GM19372 (cell line): ENCODE measurements at regions not wholly inside any gene's neighbourhood (a gene's known extent, or its start where the extent isn't known, plus 50 kb on each side); places are given as distances from the start of the nearest gene placed in this dataset.

Experiments used
- ATAC-seq: cut with Tn5 transposase; IDR thresholded peaks from one replicate; pipeline ENCODE4 v1.9.1; 2021; ENCODE audit warnings: mild to moderate bottlenecking, low read depth, moderate library complexity; ENCODE audit not compliant: unreplicated experiment

DNA sequence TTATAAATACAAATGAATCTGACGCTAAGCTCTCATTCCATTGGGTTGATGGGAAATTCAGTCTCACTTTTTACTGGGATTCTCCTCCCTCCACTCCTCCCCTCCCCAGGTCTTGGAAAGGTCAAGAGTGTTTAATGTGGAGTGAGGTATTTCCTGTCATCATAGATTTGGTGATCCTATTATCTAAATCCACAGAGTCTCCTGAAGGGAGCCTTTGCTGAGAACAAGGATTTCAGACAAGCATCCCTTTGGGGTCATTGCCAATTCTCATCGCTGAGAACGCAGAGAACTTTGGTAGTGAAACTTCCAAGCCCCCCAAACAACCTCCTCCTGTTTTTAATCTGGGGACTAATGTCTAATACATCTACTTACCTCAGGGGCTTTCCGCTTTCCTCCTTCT lies 297.9 kb downstream of the OTOL1 start:
- ATAC-seq = no peak

DNA sequence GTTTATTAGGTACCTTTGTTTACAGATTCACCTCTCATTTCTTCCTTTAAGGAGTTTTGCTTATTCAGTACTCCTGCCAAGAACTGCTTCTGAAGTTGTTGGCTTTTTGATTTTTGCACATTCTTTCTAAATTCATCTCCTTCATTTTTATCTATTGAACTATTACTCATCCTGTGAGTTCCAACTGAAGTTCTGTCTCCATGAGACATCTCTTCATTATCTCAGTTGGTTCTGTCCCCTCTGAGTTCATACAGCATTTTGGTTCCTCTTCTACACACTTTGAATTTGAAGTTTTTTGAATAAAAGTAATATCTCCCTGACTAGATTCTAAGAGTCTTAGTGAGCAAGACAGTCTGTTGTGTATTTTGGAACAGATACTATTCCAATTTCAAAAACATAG lies 299.7 kb downstream of the OTOL1 start:
- ATAC-seq = no peak

DNA sequence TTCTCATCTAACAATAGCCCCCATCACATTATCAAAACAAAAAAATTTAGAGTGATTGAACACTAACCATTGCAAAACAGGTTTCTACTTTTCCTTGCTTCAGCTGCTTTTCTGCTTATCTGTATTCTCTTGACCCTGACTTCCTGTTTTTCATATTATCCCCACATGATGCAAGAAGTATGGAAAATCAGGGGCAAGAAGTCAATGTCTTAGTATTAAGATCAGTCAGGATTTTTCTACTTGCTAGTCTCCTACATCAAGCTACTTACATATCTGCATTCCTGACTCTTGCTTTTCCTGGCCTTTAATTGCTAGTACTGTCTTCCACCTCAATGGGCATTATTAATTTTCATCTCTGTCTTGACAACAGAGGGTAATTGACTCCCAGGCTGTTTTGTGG lies 300.2 kb downstream of the OTOL1 start:
- no peak for ATAC-seq

DNA sequence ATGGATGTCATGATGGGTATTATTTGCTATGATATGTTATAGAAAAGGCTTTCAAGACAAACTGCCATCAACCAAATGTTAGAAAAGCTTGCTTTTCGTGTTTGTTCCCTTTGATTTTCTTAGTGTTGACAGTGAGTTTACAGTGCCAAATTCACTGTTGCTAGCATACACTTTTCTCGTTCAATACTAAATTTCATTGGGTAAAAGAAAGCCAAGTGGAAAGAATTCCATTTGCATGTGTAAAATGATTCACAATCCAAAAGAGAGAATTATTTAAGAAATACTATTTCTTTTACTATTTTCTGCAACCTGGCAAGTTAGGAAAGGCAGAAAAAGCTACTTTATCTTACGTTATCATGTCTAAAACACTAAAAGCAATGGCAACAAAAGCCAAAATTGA lies 301.4 kb downstream of the OTOL1 start:
- no peak for ATAC-seq

DNA sequence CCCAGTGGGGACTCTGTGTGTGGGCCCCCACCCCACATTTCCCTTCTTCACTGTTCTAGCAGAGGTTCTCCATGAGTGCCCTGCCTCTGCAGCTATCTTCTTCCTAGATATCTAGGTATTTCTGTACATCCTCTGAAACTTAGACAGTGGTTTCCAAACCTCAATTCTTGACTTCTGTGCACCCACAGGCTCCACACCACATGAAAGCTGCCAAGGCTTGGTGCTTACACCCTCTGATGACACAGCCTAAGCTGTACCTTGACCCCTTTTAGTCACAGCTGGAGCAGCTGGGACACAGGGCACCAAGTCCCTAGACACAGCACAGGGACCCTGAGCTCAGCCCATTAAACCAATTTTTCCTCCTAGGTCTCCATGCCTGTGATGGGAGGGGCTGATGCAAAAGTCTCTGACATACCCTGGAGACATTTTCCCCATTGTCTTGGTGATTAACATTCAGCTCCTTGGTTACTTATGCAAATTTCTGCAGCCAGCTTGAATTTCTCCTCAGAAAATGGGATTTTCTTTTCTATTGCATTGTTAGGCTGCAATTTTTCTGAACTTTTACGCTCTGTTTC lies 304.5 kb downstream of the OTOL1 start:
- no peak for ATAC-seq

DNA sequence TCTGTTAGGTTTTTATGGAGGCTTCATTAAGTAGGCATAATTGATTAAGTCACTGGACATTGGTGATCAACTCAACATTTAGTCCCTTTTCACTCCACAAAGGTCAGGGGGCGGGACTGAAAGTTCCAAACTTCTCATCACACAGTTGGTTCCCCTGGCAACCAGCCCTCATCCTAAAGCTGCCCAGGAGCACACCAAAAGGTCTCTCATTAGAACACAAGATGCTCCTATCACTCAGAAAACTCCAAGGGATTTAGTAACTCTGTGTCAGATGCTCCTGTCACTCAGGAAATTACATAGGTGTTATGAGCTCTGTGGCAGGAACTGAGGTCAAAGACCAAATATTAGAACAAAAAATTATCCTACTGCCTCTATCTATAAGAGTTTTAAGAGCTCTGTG lies 321.5 kb downstream of the OTOL1 start:
- no peak for ATAC-seq

DNA sequence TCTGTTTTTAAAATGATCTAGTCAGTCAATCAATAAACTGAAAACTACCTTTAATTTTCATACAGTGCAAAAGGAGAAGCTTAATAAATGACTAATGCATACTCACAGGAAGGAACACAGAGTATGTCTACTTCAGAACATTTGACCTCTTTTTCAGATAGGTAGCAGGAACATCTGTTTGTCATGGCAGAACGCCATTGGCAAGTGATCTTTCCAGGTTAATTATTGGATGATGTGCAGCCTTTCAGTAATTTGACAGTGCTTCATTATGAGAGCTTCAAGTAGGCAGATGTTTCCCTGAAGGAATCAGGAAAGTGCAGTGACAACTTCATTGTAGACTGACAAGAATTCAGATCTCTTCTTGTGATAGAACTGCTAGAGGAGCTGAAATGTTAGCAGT lies 325.0 kb downstream of the OTOL1 start:
- no peak for ATAC-seq

DNA sequence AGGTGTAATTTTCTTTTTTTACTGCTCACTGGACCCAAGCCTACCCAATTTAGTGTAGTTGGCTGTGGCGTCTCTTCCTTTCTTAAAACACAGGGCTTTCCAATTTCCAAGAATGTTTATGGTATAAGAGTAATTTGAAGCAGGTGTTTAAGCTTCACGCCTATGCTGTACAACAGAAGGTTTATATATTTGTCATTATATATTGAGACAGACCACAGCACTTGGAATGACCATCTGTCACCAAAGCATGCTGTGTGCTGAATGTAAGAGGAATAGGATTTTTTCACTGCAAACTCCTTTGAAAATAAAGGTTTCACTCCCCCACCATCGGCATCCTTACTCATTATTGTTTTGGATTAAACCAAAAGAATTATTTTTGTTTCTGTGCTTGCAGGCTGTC lies 325.7 kb downstream of the OTOL1 start:
- ATAC-seq = no peak

DNA sequence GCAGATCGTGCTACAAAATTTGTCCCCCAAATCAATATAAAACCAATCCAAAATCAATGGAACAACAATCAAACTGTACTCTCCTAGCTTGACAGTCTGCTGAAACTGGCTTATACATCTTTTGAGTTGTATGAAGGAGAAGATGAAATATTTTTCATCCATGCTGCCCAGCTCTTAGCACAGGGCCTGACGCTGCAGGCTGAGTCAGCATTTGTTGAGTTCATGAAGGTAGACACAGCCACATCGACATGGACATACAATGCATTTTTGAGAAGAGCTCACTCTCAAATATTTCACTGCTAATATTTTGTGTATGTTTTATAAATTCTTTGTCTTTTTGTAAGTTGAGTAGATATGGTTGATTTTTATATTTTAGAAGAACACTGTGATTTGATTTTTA lies 327.3 kb downstream of the OTOL1 start:
- ATAC-seq = no peak

DNA sequence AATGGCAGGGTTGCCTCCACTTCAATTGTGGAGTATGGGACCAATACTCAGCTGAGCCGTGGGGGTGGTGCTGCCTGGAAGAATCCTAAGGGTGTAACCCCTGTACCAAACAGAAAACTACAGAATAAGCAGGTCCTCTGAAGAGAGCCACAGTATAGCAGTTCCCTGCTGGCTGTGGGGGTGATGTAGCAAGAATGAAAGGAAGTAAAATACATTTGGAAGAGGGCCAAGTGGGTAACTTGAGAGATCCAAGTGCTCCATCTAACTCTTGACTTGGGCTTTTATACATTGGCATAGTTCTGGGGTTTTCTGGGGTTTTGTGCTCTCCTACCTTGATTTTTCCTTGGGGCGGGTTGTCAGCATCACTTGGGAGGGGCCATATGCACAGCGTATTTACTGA lies 341.4 kb downstream of the OTOL1 start:
- no peak for ATAC-seq

DNA sequence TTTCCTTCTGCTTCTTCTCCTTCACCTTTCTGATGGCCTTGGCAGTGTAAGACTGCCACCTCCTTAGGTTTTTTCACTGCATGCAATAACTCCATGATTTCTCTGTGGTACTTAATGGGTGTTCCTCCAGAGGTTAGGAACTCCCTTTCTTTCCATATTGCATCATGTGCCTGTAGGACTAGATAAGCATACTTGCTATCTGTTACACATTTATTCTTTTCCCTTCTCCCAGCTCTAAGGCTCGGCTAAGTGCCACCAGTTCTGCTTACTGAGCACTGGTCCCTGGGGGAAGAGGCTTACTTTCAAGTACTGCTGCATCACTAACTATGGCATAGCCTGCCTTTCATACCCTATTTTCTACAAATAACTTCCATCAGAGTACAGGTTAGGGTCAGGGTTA lies 351.8 kb downstream of the OTOL1 start:
- ATAC-seq = no peak

DNA sequence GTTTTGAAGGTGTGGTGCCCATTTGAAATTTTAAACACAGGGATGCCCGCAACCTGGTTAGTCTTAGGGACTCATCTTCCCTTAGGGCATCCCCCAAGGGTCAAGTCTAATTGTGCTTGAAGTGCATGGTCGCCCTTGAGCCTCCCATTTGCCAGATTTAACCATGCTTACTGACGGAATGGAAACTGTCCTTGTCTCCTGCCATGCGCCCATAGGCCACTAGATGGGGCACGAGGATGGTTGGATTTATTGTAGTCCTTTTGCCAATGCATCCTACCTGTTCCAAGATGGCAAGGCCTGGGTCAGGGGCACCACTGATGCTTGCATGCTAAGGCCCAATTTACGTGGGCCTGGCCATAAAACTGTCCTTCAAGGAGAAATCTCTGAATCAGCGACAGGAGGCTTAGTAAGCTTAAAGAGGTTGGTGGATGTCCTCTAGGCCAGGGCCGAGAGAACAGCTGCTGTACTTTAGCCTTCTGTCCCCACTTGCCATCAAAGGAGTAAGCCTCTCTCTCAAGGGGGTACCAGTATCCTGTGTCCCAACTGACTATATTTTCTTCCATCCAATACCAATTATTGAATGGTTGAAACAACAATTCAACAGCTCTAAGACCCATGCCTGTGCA lies 355.4 kb downstream of the OTOL1 start:
- ATAC-seq = peak; percentile 94

DNA sequence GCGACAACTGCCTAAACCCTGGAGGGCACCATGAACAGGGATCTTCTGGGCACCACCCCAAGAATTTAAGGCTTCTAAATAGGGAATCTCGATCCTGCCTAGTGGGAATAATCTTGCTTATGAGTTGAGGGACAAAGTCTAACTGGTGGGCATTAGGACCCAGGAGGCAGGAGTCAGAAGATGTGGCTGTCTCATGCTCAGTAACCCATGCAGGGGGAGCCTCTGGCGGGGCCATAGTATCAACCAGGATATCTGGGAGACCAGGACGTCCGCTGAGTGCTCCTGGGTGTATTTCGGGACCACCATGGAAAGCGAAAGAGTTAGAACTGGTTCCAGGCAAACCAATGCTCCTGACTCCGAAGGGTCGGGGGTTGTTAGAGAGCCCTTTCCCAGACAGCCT lies 356.1 kb downstream of the OTOL1 start:
- no peak for ATAC-seq

DNA sequence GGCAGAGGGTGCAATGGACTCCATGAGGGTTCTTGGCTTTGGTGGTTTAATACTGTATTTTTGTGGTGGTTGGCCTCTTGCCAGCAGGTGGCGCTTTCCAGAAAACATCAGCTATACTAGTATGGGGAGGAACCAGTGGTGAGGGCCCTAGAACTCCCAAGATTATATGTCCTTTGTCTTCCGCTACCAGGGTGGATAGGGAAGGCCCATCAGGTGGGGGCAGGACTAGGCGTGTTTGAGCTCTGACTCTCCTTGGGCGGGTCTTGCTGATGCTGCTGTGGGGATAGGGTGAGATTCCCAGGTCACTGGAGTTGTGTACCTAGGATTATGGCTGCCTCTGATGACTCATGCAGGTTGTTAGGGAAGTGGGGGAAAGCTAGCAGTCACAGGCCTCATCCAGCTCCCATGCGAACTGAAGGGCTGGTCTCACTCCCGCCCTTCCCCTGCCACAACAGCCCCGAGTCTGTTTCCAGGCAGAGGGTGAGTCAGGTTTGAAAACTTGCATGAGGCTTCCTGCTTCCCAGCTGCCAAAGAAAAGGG lies 357.7 kb downstream of the OTOL1 start:
- peak; percentile 44 for ATAC-seq

DNA sequence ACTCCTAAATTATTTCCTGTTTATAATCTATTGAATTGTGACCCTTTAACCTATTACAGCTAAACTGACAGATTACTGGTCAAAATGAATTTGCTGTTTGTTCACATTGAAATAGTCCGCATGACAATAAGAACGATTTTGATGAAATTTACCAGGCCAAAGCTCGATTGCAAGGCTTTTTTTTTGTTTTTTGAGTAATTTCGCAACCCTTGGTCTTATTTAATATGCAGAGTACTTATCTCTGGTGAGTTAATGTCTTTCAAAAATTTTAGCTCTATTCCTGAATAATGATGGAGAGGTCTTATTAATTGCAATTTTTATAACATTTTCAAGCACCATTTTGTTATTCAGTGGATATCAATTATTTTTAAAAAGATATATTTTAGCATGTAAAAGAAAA lies 362.4 kb downstream of the OTOL1 start:
- no peak for ATAC-seq

DNA sequence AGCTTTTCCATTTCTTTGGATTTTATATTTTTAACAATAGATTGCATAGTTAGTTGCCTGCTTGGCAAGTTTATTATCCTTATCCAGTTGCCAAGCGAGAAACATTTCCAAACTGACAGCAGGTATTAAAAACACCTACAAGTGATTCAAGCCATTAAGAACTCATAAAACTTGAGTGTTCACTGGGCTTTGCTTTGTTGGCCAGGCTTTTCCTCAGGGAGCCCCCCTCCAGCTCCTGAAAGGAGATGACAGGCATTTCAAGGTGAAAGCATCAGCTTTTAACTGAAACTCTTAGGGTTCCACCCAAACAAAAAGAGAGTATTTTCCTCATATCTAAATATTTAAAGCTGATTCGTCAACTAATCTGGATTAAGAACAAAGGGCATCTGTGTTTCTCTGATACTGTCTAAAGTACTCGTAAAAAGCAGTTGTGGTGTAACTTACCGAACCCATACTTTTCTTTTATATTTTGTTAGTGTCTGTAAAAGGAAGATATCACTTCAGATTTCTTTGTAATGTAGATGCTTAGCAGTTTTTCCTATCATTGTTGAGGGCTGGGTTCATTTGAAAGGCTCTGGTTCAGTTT lies 363.4 kb downstream of the OTOL1 start:
- no peak for ATAC-seq

DNA sequence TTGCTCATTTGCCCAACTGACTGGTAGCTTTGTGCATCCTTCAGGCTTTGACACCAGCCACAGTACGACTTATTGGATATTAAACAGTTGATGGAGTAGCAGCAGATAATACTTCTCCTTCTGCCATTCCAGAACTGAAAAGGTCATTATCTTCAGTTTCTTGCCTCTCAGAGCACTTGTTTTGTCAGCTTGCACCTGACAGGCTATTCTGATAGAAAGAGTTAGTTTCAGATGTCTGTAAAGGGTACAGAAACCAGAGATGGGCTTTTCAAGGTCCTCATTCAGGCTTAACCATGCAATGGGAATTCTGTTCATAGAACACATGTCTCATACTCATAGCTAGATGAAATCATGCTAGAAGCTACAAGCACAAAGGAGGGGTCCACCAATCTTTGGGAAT lies 367.2 kb downstream of the OTOL1 start:
- no peak for ATAC-seq

DNA sequence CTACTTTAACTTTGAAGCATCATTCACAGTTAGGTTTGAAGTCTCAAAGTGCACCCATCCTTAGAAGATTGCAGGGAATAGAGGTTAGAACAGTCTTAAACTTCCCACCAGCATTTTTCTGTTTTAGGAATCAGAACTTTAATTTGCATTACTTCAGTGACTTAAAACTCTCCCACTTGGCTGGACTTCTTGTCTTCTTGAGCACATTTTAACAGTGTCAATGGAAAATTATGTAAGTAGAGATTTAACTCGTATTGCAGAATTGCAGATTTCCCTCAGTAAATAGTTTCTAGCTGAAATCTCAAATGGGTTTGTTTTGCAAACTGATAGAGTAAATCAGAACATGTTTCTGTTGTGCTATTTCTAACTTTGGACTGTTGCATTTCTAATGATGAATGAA lies 369.6 kb downstream of the OTOL1 start:
- no peak for ATAC-seq

DNA sequence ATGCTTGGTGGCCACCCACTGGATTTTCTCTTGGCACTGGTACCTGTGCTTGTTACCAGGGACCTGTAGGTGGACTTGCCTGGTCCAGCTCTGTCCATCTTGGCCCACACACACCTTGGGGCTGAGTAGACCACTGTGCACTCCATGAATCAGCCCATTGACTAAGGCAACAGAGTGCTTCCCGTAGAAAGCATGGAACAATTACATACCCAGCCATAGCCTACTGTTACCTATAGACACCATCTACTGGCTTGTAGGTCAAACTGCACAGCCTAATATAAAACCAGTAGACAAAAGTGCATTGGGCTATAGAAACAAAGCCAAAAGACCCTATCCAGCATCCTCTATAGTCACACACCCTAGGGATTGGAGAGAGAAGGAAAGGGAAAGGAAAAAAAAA lies 378.9 kb downstream of the OTOL1 start:
- ATAC-seq = no peak

DNA sequence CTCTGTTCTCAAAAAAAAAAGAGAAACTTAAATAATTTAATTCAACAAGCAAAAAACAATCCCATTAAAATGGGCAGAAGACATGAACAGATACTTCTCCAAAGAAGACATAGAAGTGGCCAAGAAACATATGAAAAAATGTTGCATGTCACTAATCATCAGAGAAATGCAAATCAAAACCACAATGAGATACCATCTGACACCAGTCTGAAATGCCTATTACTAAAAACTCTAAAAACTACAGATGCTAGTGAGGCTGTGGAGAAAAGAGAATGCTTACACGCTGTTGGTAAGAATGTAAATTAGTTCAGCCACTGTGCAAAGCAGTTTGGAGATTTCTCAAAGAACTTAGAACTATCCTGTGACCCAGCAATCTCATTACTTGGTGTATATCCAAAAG lies 382.9 kb downstream of the OTOL1 start:
- ATAC-seq = no peak

DNA sequence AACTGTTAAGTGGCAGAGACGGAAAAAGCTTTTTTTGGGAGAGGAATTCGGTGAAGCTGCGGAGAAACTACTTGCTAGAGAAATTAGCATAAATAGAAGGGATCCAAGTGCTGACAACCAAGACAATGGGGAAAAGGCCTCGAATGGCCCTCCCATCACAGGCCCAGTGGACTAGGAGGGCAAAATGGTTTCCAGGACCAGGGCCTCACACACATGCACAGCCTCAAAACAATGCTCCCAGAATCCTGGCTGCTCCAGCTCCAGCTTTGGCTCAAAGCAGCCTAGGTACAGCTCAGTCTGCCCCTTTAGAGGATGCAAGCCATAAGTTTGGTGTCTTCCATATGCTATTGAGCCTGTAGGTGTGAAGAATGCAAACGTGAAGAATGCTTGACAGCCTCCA lies 388.2 kb downstream of the OTOL1 start:
- no peak for ATAC-seq

DNA sequence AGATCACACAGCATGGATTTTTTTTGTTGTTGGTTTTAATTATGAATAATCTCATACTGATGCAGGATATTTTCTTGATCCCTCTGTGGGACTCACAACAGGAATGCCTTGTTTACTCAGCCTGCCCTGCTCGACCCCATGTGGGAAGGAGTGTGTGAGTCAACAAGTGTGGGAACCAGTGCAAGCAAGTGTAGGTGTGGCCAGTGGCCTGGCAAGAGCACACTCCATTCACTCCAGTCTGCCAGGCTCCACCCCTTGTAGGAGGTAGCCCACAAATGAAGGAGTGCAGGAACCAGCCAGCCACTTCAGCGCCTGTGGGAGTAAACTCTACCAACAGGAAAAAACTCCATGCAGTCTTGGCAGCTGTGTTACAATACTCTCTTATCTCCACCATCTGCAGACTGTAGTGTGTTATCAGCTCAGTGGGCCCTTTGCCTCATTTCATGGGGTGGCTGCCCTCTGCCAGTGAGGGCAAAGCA lies 393.6 kb downstream of the OTOL1 start:
- ATAC-seq = no peak
